ENCODE measurements at regions not wholly inside any gene's neighbourhood (a gene's known extent, or its start where the extent isn't known, plus 50 kb on each side); places are given as distances from the start of the nearest gene placed in this dataset.

DNA sequence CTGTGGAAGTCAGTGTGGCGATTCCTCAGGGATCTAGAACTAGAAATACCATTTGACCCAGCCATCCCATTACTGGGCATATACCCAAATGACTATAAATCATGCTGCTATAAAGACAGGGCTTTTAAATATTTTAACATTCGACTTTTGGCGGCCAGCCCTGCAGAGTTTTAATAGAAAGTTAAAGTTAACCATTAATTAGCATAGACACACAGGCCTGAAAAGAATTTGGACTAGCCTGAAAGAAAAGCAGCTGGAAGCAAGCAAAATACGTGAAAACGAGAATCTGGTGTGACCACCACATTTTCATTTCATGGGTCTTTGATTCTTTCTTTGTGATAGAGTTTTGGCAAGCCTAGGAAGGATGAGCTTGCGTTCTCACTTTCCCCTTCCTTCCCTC is 184.0 kb downstream of the SCG2 start:
- H3K27ac ChIP-seq = no peak overlapping the region
- intact Hi-C loops (cut with DNase I; ENCODE audit: low total_unique reads) = no loop called here

GRCh38 chr2:223418604-223419199 is 183.5 kb downstream of the SCG2 start:
- H3K4me1 ChIP-seq = no peaks in the 10 kb centered on the region

More for the DNA sequence above, 184.0 kb downstream of the SCG2 start:
- Histone ChIP-seq H3K9me3 (no peaks in the 10 kb centered on the region), H3K4me3 (no peak overlapping the region), H3K36me3 (no peaks in the 10 kb centered on the region), H3K4me1 (no peaks in the 10 kb centered on the region), H3K27me3 (no peaks in the 10 kb centered on the region)
- no peak for DNase-seq (ENCODE audit: low spot score in 2 of 2)
- no peak for TF ChIP-seq POLR2AphosphoS5 (IDR thresholded peaks at IDR 0.05)
- no peak for TF ChIP-seq CTCF (IDR thresholded peaks at IDR 0.05)
- no peak for TF ChIP-seq POLR2A (IDR thresholded peaks at IDR 0.05)

DNA sequence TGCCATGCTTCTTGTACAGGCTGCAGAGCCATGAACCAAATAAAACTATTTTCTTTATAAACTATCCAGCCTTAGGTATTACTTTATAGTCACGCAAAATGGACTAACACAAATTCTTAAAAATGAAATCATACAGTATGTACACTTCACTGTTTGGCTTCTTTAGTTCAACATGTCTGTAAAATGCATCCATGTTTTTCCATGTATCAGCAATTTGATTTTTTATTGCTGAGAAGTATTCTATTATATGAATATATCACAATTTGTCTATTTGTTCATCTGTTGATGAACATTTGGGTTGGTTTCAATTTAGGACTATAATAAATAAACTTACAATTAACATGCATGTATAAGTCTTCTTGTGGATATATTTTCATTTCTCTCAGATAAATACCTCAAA is 182.1 kb downstream of the SCG2 start:
- intact Hi-C loops (cut with DNase I; ENCODE audit: low total_unique reads) = no loop called here
- Histone ChIP-seq H3K9me3 (no peaks in the 10 kb centered on the region), H3K36me3 (no peaks in the 10 kb centered on the region), H3K27me3 (no peaks in the 10 kb centered on the region), H3K27ac (no peak overlapping the region), H3K4me3 (no peak overlapping the region), H3K4me1 (no peaks in the 10 kb centered on the region)
- TF ChIP-seq POLR2A (IDR thresholded peaks at IDR 0.05) = no peak
- TF ChIP-seq CTCF (IDR thresholded peaks at IDR 0.05) = no peak
- no peak for TF ChIP-seq POLR2AphosphoS5 (IDR thresholded peaks at IDR 0.05)
- no peak for DNase-seq (ENCODE audit: low spot score in 2 of 2)

More at GRCh38 chr2:223418604-223419199, 183.5 kb downstream of the SCG2 start:
- no peaks in the 10 kb centered on the region for H3K27me3 ChIP-seq
- intact Hi-C loops (cut with DNase I; ENCODE audit: low total_unique reads) = no loop called here
- H3K36me3 ChIP-seq = no peaks in the 10 kb centered on the region
- no peak overlapping the region for H3K4me3 ChIP-seq
- no peak for TF ChIP-seq POLR2AphosphoS5 (IDR thresholded peaks at IDR 0.05)
- no peak for TF ChIP-seq POLR2A (IDR thresholded peaks at IDR 0.05)
- TF ChIP-seq CTCF (IDR thresholded peaks at IDR 0.05) = no peak
- no peak overlapping the region for H3K27ac ChIP-seq
- no peaks in the 10 kb centered on the region for H3K9me3 ChIP-seq
- DNase-seq (ENCODE audit: low spot score in 2 of 2) = no peak

- Histone ChIP-seq H3K27ac (no peak overlapping the region), H3K36me3 (no peaks in the 10 kb centered on the region), H3K9me3 (no peaks in the 10 kb centered on the region), H3K4me3 (no peak overlapping the region), H3K27me3 (no peaks in the 10 kb centered on the region), H3K4me1 (no peaks in the 10 kb centered on the region)
- intact Hi-C loops (cut with DNase I; ENCODE audit: low total_unique reads) = no loop called here
- TF ChIP-seq POLR2A (IDR thresholded peaks at IDR 0.05) (no peak), CTCF (IDR thresholded peaks at IDR 0.05) (no peak), POLR2AphosphoS5 (IDR thresholded peaks at IDR 0.05) (no peak)
- DNase-seq (ENCODE audit: low spot score in 2 of 2) = no peak
Measured at GRCh38 chr2:223431479-223431878, 170.7 kb downstream of the SCG2 start.

- DNase-seq (ENCODE audit: low spot score in 2 of 2) = no peak
- no peak overlapping the region for H3K4me3 ChIP-seq
- no peaks in the 10 kb centered on the region for H3K36me3 ChIP-seq
- intact Hi-C loops (cut with DNase I; ENCODE audit: low total_unique reads) = no loop called here
- H3K27me3 ChIP-seq = no peaks in the 10 kb centered on the region
- TF ChIP-seq POLR2A (IDR thresholded peaks at IDR 0.05) (no peak), CTCF (IDR thresholded peaks at IDR 0.05) (no peak), POLR2AphosphoS5 (IDR thresholded peaks at IDR 0.05) (no peak)
- H3K9me3 ChIP-seq = no peaks in the 10 kb centered on the region
- no peak overlapping the region for H3K27ac ChIP-seq
- H3K4me1 ChIP-seq = no peaks in the 10 kb centered on the region
Measured at GRCh38 chr2:223433461-223433860, 168.7 kb downstream of the SCG2 start.

Data from breast epithelium (tissue), 4 donors.